A549 (cell line): ENCODE measurements at regions not wholly inside any gene's neighbourhood (a gene's known extent, or its start where the extent isn't known, plus 50 kb on each side); places are given as distances from the start of the nearest gene placed in this dataset.

ENCODE experiments used
- CHD4 ChIP-seq: fragments of 200-600 bp; sonication (generic); IDR thresholded peaks from 2 replicates; pipeline ENCODE4 v1.6.1; 2016; ENCODE audit warnings: antibody characterized with exemption, mild to moderate bottlenecking, borderline replicate concordance
- CTCF ChIP-seq: fragments of >200 bp; sonication (Bioruptor Twin); formaldehyde crosslinking; IDR thresholded peaks from 3 replicates; pipeline ENCODE4 v1.5.1; 2016
- HOXB5 ChIP-seq: fragments of 250-450 bp; sonication (Bioruptor Pico); IDR thresholded peaks from 2 replicates; pipeline ENCODE4 v1.5.0; 2020; ENCODE audit warnings: mild to moderate bottlenecking, moderate library complexity
- NFE2L2 ChIP-seq: fragments of 150-350 bp; conservative IDR thresholded peaks from 2 replicates; pipeline ENCODE4 v1.6.1; 2014; ENCODE audit warnings: low read length
- SMC3 ChIP-seq: fragments of >200 bp; sonication (Bioruptor Twin); formaldehyde crosslinking; IDR thresholded peaks from 3 replicates; pipeline ENCODE4 v1.6.1; 2018; ENCODE audit warnings: inconsistent platforms

DNA sequence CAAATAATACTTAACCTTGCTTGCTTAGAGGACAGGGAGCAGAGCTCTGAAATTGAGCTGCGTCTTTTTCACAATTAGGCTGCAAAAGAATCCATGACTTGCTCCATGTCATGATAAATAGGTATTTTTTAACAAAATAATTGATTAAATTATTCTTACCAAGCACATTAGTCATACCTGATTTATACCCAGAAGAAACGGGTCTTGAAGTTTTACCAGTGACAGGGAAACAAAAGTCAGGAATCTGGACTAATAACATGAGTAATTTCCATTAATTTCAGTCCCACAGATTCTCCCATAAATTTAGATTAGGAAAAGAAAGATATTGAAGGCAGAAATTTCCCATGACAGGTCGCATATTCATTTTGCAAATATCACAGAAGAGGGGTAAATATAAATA is 85.0 kb upstream of the BMP5 start:
- no peak for TF ChIP-seq CTCF
- TF ChIP-seq CHD4 = no peak
- TF ChIP-seq HOXB5 (CRISPR knock-in tag) = no peak
- no peak for TF ChIP-seq SMC3
- no peak for TF ChIP-seq NFE2L2
